Esophagus squamous epithelium (tissue), 4 donors: ENCODE measurements at regions not wholly inside any gene's neighbourhood (a gene's known extent, or its start where the extent isn't known, plus 50 kb on each side); places are given as distances from the start of the nearest gene placed in this dataset.

Experiments
- POLR2A ChIP-seq, 4 donors: fragments of 450-650 bp; IDR thresholded peaks; one replicate each; pipeline ENCODE4 v1.6.1; 2017; ENCODE audit warnings: antibody characterized with exemption in 4 of 4, mild to moderate bottlenecking in 4 of 4, moderate library complexity in 3 of 4
- TF ChIP-seq, protein P1 (sequence below), 6 experiments: fragments of 450-650 bp in 4 of 6; fragments of 200-600 bp in 2 of 6; sonication (generic) in 2 of 6; IDR thresholded peaks; one replicate each; pipeline ENCODE4 v1.5.1; 2016 to 2019; ENCODE audit warnings: antibody characterized with exemption in 6 of 6, mild to moderate bottlenecking in 4 of 6, moderate library complexity in 4 of 6

GRCh38 chr1:29634746-29635335 is 398.5 kb downstream of the PTPRU start:
- TF ChIP-seq, protein P1, sequence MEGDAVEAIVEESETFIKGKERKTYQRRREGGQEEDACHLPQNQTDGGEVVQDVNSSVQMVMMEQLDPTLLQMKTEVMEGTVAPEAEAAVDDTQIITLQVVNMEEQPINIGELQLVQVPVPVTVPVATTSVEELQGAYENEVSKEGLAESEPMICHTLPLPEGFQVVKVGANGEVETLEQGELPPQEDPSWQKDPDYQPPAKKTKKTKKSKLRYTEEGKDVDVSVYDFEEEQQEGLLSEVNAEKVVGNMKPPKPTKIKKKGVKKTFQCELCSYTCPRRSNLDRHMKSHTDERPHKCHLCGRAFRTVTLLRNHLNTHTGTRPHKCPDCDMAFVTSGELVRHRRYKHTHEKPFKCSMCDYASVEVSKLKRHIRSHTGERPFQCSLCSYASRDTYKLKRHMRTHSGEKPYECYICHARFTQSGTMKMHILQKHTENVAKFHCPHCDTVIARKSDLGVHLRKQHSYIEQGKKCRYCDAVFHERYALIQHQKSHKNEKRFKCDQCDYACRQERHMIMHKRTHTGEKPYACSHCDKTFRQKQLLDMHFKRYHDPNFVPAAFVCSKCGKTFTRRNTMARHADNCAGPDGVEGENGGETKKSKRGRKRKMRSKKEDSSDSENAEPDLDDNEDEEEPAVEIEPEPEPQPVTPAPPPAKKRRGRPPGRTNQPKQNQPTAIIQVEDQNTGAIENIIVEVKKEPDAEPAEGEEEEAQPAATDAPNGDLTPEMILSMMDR (IDR thresholded peaks at IDR 0.05), result no peak
- TF ChIP-seq POLR2A (IDR thresholded peaks at IDR 0.05), result no peak
